ENCODE measurements at regions not wholly inside any gene's neighbourhood (a gene's known extent, or its start where the extent isn't known, plus 50 kb on each side); places are given as distances from the start of the nearest gene placed in this dataset.
"Not testable (repeated sequence)": the region's sequence is repeated elsewhere in the genome, so short reads cannot be mapped to it uniquely, and the experiment has no call there.

DNA sequence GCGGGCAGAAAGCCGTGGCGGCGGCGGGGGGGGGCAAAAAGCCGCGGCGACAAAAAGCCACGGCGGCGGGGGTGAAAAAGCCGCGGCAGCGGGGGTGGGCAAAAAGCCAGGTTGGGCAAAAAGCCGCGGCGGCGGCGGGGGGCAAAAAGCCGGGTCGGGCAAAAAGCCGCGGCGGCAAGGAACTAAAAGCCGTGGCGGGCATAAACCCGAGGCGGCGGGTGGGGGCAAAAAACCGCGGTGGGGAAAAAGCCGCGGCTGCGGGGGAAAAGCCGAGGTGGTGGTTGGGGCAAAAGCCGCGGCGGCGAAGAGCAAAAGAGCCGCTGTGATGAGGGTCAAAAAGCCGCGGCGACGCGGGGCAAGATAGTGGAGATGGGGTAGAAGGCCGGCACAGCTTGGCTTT, 1834.2 kb downstream of the FOXD4L5 start:
- peak; percentile 0 for DNase-seq (ENCODE audit: low spot score)

DNA sequence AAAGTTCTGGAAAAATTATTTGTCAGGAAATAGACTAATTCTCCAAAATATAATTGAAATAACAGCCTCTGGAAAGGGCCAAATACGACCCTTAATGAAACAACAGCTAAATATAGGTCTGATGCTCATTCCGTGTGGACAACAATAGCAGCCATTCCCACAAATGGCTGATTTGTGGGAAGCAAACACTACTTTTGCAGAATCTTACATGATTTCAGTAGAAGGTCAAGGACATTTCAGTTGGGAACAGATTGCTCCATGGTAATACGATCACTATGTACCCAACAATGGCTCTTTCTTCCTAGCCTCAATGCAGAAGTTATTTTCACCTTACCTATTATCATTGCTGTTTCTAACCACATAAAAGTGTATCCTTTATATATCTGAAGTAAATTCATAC, 1859.9 kb downstream of the FOXD4L5 start:
- not testable (repeated sequence) for DNase-seq (ENCODE audit: low spot score)

DNA sequence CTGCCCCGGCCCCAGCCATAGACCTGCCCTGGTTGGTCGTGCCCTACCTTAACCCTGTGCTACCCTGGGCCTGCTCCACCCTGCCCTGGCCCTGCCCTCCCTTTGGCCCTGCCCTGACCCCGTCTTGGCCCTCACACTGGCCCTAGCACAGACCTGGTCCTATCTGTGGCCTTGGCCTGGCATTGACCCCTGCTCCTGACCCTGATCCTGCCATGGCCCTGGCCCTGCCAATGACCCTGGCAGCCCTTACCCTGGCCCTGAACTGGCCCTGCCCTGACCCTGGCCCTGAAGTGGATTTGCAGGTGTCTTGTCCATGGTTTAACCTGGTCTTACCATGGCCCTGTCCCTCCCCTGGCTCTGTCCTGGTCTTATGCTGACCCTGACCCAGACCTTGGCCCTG, 1894.1 kb downstream of the FOXD4L5 start:
- DNase-seq (ENCODE audit: low spot score) = not testable (repeated sequence)

DNA sequence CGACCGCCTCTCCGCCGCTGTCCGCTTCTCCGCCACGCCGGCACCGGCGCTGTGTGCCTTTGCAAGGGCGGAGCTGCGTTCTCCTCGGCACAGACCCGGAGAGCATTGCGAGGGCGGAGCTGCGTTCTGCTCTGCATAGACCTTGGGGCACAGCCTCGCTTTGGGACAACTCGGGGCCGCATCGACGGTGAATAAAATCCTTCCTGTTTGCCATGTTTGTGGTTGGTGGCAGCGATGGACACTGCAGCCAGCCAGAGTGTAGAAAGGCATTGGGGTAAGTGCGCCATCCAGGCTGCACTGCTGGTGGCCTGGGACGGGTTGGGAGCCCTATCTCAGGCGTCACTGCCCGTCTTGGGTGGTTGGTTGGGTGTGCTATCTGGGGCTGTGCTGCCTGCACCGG, 1899.5 kb downstream of the FOXD4L5 start:
- DNase-seq (ENCODE audit: low spot score) = peak; percentile 9

DNA sequence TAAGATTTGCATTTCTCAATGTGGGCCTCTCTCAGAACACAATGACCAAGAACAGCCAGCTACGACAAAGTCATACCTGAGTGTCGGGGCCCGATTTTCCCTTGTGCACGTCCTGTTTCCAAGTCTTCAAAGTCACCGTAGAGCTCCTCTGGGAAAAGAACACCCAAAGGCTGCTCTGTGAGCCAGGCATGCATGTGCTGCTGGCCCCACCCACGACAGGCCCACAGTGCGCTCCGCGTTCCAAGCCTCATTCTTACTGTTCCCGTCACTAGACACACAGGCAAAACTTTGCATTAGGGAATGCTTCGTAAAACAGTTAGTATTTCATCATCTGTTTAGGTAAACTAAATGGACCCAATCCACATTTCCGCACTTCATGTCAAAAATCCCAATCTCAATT, 1905.1 kb downstream of the FOXD4L5 start:
- not testable (repeated sequence) for DNase-seq (ENCODE audit: low spot score)

DNA sequence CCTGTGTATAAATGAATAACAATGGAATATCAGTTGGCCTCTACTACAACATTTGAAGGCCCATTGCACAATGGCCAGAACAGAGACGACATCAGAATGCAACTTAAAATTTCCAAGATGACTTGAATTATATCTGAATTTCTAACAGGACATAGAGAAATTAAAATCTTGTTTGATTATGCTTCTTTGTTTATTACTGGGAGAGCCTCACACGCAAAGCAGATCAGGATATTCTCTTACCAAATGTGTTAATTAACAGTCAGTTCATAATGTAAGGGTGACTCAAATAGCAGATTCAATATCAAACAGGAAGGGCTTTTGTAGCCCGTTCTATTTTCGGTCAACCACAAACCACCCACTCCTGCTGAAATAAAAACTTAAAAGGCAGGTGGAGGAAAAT, 1930.8 kb downstream of the FOXD4L5 start:
- DNase-seq (ENCODE audit: low spot score) = peak; percentile 9

DNA sequence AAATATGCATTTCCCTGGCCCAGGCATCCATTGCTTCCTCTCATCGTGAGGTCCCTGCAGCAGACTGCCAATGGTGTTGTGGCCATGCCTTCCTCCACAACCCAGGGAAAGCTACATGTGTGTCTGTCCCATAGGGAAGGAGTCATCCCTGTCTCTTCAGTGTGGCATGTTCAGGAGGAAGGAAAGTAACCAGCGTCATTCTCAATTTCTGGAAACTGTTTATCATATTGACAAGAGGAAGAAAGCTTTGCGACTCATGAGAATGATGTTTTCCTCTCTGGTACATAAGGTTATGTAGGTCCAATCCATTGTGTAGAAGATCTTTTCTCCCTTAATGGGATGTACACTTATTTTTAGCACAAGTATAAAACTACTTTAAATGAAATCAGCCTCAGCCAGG, 1937.7 kb downstream of the FOXD4L5 start:
- DNase-seq (ENCODE audit: low spot score) = not testable (repeated sequence)

DNA sequence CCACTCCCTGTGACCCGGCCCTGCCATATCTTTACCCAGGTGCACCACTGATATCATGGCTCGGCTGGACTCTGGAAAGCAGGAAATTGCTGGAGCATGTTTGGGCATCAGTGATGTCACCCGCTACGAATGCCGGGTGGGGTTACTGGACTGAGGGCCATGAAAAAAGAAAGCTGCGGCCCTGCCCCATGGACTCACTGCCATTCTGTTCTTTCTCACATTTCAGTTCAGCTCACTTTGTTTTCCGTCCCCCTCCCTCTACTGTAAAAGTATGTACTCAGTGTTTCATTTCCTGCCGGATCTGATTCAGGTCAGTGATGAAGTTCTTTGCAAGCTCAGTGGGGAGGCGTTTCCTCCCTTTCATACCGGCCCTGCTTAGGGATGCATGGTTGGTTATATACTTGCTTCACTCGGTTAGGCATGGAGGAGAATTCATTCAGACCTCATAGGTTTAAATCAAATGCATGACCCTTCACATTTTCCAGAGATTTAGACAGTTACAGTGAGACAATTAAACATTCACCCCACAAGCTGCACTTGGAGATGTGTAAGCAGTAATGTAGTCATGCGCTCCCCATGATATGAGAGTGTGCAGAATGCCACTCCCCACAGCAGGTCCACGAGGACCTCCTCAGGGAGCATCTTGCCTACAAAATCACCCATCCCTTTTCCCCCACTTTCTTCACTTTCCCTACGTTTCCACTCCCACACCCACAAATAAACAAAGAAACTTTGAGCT, 1938.5 kb downstream of the FOXD4L5 start:
- peak; percentile 43 for DNase-seq (ENCODE audit: low spot score)

DNA sequence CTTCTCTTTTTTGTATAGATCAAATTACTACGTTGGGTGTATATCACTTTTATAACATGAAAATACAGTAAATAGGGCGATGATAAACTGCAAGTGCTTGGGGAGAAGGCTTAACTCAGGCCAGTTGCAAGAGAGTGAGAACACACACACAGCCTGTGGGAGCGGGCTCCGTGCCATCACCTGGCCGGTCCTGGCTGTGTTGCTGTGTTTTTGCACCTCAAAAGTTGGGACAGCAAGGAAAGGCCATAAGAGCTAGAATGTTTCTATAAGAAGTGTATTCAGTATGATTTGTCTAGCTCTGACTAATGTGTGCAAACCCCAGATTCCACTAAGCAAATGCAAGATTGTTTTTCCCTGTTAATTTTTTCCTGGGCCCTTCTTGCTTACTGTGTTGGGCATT, 1940.6 kb downstream of the FOXD4L5 start:
- not testable (repeated sequence) for DNase-seq (ENCODE audit: low spot score)

DNA sequence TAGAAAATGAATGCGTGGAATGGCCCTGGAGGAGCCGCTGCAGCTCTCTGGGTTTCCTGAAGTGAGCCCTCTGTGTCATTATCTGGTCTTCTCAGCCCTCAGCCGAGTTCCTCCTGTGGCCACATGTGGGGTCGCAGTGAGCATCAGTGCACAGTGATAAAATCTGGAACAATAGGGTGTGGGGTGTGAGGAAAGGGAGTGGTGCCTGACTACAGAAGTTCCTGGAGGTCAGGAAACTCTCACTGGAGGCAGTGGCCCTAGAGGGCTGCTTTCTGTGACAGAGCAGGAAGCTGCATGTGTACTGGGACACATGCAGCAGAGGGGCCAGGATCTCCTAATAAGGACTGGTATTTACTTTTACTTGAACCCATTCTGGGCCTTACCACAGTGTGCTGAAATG, 1942.5 kb downstream of the FOXD4L5 start:
- DNase-seq (ENCODE audit: low spot score) = not testable (repeated sequence)

DNA sequence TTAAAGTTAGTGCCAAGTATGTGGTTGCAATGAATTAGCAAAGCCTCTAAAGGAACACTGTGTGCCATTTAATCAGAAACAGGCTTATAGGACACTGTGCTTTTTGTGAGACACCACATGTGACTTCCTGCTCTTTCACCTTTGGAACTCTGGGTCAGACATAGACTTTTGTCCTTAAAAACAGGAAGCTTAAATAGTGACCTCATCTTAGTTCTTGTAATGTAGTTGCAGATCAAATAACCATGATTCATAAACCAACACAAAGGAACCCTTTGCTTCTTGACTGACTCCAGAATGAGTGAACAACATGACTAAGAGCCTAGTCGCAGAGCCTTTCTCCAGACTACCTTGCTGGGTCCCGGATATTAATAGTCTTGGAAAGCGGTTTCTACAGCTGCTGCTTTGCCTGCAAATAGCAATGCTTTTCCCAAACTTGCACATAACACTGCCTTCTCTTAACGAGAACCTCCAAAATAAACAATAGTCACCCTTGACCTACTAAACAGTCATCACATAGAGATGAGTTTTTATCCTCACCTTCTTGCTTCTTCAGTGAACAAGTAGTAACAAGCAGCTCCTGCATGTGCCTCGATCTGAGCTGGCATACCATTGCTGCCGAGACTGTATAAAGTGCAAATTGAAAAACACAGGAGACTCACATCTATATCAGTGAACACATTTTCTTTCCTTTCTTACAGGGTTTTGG, 1947.0 kb downstream of the FOXD4L5 start:
- DNase-seq (ENCODE audit: low spot score) = not testable (repeated sequence)

DNA sequence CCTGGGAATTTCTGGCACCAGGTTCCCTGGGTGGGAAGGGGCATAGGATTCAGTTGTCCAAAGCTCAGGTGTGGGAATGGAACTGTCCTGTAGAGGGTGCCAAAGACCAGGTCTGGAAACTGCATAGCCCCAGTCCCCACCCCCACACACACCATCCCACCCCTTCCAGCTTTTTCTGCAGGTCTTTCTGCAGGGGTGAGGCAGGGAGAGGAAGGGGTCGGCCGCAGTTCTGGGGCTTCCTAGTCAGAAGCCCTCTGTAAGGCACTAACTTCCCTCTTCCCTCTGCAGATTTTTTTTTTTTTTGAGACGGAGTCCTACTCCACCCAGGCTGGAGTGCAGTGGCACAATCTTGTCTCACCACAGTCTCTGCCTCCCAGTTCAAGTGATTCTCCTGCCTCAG, 1949.7 kb downstream of the FOXD4L5 start:
- not testable (repeated sequence) for DNase-seq (ENCODE audit: low spot score)

DNA sequence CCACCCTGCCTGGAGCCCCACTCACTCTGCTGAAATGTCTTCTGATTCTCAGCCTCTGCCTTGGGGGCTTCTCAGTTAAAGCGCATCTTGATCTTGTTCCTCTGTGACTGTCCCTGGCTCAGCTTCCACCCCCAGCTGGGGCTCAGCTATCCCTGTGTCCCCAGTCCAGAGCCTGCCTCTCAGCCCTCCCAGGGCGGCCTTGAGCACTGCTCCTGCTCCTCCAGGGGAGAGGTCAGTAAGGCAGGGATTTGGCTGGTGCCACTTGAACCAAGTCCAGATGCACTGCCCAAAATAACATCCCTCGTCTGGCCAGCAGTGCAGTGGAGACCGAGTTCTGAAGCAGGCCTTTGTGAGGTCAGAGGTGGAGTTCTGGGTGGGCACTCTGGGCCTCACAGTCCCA, 1950.8 kb downstream of the FOXD4L5 start:
- DNase-seq (ENCODE audit: low spot score) = not testable (repeated sequence)

DNA sequence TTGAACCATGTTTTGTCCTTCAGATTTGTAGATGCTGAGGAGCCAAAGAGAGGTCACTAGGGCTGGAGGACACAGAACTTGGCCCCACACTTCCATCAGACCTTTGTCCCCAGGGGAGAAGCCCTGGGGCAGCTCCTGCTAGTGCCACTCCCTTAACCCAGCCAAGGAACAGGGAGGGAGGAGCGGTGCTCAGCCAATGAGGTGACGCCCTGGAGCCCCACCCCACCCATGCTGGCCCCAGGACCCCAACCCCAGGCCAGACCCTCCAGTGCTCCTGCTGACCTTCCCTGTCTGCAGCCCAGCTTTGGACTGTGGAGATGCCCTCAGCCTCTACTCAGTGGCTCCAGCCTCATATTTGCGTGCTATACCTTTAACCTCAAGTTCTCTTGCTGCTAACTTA, 1951.9 kb downstream of the FOXD4L5 start:
- not testable (repeated sequence) for DNase-seq (ENCODE audit: low spot score)

DNA sequence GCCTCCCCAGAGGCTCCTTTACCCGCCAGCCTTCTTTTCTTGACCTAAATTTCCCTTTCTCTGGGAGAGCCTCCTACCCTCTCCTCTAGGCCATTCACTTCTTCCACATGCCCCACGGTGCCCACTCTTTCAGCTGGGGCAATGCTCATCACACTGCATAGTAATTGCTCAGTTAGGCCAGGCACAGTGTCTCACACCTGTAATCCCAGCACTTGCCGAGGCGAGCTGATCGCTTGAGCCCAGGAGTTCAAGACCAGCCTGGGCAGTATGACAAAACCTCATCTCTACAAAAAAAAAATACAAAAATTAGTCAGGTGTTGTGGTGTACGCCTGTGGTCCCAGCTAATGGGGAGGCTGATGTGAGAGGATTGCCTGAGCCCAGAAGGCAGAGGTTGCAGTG, 1956.7 kb downstream of the FOXD4L5 start:
- not testable (repeated sequence) for DNase-seq (ENCODE audit: low spot score)

DNA sequence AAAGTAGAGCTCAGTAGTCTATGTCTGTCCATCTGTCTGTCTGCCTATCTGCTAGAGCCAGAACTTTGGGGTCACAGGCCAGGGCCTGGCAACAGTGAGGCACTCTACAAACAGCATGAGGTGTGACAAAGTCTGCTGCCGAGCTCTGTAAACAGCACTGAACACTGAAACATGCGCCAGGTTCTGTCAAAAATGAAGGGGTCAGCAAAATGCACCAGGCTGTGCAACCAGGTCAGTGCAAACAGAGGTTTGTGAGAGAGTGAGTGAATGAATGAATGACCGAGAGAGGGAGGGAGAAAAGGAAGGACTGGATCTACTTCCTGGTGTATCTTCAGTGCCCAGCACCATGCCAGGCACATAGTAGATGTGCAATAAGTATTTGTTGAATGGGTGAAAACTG, 1957.8 kb downstream of the FOXD4L5 start:
- DNase-seq (ENCODE audit: low spot score) = not testable (repeated sequence)

DNA sequence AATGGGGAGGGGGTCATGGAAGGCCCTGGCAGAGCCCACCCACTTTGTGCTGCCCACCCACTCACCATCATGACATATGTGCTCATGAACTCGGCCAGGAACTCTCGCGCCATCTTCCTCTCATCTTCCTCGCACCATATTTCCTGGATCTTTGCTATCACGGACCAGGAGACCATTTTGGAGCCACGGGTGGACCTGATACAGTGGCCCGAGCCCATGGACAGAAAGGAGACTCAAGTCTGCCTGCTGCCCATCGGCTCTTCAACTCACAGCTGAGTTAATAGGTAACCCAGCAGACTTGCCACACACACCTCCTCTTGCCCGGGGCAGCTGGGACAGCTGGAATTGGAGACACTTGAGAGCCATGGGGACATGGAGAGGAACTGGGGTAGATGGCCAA, 1958.3 kb downstream of the FOXD4L5 start:
- DNase-seq (ENCODE audit: low spot score) = not testable (repeated sequence)

DNA sequence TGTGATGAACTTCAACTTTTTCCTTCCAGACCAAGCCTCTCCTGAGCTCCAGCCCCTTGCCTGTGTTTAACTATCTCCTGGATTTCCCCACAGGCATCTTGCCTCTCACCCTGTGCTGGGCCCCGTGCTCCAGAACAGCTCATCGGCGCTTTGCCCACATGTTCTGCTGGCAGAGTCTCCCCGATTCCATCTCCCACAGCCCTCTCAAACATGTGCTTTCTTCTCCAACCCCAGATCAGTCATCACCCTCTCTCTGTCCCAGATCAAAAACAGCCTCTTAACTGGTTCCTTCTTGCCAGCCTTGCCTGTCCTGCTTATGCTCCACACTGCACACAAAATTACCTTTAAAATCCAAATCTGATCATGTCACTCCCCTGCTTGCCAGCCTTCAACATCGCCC, 1959.3 kb downstream of the FOXD4L5 start:
- DNase-seq (ENCODE audit: low spot score) = not testable (repeated sequence)

DNA sequence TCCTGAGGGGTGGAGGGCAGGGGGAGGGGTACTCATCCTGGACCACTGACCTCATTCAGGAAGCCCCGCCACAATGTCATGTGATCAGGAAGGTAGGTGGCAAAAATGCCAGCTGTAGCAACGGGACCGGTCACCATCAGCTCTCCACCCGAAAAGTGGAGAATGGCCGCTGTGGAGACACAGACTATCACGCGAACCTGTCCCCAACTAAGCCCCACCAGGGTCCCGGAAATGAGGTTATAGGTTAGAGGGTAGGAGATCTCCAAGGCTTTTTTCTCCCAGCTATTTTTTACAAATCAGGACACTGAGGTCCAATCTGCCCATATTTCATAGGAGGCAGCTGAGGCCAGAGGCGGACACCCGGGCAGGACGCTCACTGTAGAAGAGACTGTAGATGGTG, 1966.9 kb downstream of the FOXD4L5 start:
- not testable (repeated sequence) for DNase-seq (ENCODE audit: low spot score)

DNA sequence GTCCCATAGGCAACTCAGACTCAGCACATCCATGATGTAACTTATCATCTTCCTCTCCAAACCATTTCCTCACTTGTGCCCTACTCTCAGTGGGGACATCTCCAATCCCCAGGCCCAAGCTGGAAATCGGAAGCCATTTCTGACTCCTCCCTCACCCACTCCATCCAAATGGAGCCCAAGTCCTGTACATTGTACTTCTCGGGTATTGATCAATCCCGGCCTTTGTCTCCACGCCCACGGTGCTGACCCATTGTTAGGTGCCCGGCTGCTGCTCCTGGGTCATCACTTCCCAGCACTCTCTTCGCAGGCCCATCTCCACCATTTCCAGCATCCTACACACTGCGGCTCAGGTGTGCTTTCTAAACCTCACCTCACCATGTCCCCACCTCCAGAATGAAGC, 1969.6 kb downstream of the FOXD4L5 start:
- DNase-seq (ENCODE audit: low spot score) = not testable (repeated sequence)

DNA sequence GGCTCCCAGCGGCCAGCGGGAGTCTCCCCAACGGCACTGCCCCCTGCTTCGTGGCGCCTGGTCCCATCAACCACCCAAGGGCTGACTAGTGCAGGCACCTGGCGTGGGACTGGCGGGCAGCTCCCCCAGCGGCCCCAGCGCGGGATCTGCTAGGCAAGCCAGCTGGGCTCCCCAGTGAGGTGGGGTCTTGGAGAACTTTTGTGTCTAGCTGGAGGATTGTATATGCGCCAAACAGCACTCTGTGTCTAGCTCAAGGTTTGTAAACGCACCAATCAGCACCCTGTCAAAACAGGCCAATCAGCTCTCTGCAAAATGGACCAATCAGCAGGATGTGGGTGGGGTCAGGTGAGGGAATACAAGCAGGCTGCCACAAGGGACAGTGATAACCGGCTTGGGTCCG, 1988.2 kb downstream of the FOXD4L5 start:
- DNase-seq (ENCODE audit: low spot score) = not testable (repeated sequence)

DNA sequence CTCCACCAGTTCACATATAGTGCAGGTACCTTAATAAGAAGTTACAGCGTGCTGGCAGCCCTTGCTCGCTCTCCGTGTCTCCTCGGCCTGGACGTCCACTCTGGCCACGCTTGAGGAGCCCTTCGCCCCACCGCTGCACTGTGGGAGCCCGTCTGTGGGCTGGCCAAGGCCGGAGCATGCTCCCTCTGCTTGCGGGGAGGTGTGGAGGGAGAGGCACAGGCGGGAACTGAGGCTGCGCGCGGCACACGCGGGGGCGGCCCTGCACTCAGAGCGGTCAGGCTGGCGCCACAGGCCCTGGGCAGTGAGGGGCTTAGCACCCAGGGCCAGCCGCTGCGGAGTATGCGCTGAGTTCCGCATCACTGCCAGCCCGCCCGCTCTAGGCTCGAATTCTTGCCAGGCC, 1988.6 kb downstream of the FOXD4L5 start:
- not testable (repeated sequence) for DNase-seq (ENCODE audit: low spot score)

DNA sequence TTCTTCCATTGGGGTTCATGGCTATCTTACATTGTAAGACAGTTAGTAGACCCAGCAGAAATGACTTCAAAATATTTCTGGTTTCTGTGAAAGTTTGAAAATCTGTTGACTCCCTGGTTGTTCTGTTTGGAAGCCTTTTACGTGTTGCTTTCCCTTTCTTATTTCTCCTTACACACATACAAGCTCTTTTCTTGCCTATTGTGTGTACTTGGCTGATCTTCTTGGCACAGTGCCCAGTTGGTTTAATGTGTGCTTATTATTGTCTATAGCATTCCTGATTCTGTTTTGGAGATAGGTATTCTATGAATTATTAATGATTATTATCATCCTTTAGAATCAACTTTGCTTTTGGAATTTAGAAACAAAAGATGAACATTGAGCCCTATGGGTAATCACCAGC, 1995.0 kb downstream of the FOXD4L5 start:
- peak; percentile 1 for DNase-seq (ENCODE audit: low spot score)
